HG02981 (cell line): ENCODE measurements at regions not wholly inside any gene's neighbourhood (a gene's known extent, or its start where the extent isn't known, plus 50 kb on each side); places are given as distances from the start of the nearest gene placed in this dataset.
A peak's percentile ranks its signal among the peaks of the same experiment; 100 is the strongest.
"Not testable (repeated sequence)": the region's sequence is repeated elsewhere in the genome, so short reads cannot be mapped to it uniquely, and the experiment has no call there.

ENCODE experiments used
- ATAC-seq: cut with Tn5 transposase; IDR thresholded peaks from one replicate; pipeline ENCODE4 v1.9.1; 2021; ENCODE audit warnings: mild to moderate bottlenecking, moderate library complexity; ENCODE audit not compliant: unreplicated experiment

DNA sequence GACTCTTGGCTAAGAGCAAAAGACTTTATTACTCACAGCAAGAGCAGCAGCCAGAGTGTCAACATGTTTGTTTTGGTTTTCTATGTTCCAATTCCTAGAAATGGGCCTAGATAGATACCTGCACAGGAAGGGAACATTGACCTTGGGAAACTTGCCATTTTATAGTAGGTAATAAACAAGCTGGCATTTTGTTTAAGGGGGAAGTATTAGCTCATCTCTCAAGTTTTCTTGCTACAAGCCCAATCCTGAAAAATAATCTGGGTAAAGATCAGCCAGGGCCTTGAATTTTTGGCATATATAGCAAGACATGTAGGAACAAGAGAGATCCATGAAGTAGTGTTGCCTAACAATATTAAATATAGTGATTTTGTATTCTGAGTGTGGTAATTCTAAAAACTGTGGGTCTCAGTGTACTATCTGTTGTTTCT lies 51.4 kb upstream of the RGL1 start:
- ATAC-seq = no peak

GRCh38 chr1:183744132-183744913 lies 60.6 kb upstream of the RGL1 start:
- ATAC-seq = no peak

- no peak for ATAC-seq
Measured at GRCh38 chr1:183742355-183742754, 62.6 kb upstream of the RGL1 start.

DNA sequence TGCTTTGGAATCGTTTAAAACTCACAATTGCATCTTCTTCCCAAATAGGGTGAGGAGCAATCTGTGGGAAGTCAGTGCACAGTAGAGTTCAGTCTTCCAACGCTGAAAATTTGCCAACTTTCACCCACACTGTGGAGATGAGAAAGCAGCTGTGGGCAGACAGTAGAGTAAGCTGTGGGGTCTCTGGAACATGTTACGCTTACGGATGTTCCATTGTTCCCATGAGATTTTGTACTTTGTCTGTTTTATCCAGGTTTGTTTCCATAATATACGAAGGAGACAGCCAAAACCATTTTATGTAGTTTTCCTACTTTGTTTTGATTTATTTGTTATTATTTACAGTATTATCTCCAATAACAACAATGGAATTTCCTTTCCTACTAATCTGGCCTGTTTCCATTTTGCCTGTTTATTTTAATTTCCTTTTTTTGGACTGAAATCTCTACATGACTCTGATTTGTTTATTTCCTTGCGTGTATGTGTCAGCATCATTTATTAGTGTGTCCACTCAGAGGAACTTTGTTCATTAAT lies 65.1 kb upstream of the RGL1 start:
- ATAC-seq = no peak

DNA sequence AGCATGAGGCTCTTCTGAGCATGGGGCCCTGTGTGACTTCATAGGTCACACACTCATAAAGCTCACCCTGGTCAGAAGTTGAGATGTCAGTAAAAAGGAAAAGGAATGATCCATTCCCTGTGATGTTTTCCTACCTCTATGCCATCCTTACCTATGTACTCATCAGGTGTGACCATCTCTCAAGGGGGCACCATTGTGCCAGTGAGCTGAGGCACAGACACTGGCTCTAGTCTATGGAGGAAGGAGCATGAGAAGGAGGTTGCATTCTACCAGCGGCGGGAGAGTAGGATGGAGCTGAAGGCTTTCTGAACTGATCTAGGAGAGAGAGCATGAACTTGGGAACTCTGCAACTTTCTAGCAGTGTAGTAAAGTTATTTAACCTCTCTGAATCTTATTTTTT lies 65.8 kb upstream of the RGL1 start:
- ATAC-seq = no peak

- ATAC-seq = not testable (repeated sequence)
Measured at GRCh38 chr1:183737916-183738315, 67.0 kb upstream of the RGL1 start.

DNA sequence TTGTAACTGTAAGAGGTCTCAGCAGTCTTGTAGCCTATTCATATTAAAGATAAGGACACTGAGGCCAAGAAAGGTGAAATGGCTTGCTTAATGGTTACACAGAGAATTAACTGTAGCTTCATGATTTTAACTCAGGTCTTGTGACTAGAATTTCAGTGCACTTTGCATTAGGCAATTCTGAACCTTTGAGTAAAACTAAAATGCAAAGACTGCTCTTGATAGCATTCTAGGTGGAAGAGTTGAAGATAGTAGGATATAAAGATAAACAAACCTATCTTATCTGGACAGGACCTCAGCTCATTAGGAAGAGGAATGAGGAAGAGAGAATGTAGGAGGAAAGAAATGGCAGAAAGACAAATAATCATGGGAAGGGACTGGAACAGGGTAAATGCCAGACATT lies 68.6 kb upstream of the RGL1 start:
- no peak for ATAC-seq

GRCh38 chr1:183735069-183735860 lies 69.7 kb upstream of the RGL1 start:
- no peak for ATAC-seq

- no peak for ATAC-seq
Measured at GRCh38 chr1:183734543-183735036, 70.3 kb upstream of the RGL1 start.

DNA sequence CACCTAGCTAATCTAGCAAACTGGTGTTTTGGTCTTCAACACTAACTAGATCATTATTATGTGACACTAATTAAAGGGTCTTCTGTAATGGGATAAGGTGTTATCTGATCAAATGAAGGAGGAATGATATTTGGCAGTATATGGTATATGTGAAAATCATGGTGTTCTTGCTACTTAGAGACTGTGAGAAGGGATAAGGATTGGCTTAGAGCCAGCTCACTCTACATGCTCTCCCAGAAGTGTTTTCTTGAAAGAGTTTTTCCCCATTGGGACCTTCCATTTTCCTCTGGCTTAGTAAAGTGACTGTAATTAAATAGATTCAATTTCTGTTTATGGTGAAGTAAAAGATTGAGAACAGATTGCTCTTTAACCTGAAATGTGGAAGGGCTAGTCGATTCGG lies 71.2 kb upstream of the RGL1 start:
- no peak for ATAC-seq

DNA sequence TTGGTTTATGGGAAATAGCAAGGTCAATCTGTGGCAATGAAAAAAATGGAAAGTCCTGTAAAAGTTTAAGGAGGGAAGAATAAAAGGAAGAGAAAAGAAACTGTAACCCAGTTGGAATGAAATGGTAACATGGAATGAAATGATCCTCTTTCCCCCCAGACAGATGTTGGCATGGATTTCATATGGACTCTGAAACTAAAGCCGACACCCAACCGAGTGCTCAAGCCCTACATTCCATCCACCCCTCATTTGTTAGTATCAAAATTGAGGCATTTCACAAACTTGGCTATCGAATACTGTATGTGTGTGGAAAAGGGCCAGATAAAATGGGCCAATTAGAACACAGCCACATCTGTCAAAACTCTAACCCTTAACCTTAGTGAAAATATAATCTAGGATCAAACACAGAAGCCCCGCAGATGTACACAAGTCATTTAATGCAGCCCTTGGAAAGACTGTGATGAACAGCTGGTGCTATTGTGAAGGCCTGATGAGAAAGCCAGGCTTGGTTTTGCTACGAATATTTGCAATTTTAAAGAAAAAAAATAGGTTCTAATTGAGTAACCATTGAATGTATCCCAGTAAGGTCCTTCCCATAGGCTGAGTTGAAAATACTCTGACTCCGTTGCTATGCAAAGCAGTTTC lies 72.6 kb upstream of the RGL1 start:
- no peak for ATAC-seq

- ATAC-seq = peak; percentile 40
Measured at GRCh38 chr1:183730886-183731573, 73.9 kb upstream of the RGL1 start.

DNA sequence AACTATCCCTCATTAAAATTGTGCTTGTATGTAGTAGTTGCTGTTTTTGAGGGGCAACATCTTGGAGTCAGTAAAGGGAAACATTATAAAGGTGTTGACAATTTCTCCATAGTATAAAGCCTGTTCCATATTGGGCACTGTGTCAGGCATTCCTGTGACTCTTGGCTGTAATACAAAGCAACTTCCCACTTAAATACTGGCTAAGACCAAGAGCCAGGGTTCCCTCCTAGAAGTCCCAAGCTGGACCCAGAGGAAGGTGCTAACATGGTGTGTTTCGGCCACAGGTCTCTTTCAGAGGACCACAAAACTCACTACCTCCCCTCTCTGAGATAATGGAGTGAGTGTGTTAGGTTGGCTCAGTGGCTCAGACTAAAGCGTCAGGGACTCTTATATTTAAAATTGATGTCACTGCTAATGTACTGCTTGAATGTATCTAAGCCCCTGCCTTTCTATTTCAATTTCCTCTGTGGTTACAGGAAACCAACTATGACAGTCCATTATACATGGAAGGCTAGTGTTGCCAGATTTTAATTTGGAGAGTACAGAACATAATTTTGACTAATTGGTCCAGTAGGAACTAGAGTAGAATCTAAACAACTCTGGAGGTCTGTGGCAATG lies 74.7 kb upstream of the RGL1 start:
- peak; percentile 44 for ATAC-seq

DNA sequence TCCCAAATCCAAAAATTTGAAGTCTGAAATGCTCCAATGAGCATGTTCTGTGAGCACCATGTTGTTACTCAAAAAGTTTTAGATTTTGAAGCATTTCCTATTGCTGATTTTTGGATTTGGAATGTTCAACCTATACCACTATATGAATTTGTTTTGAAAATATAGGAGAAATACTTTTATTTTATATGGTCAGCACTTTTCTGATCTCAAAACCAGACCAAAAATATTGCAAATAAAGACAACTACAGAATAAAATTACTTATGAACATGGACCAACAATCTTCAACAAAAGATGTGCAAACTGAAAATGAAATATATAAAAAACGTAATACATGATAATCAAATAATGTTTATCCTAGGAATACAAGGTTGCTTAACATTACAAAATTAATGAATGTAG lies 73.7 kb upstream of the APOBEC4 start:
- no peak for ATAC-seq

GRCh38 chr1:183724350-183725042 lies 71.4 kb upstream of the APOBEC4 start:
- ATAC-seq = no peak

GRCh38 chr1:183723571-183723970 lies 70.5 kb upstream of the APOBEC4 start:
- no peak for ATAC-seq

- no peak for ATAC-seq
Measured at GRCh38 chr1:183721041-183721440, 67.9 kb upstream of the APOBEC4 start.

DNA sequence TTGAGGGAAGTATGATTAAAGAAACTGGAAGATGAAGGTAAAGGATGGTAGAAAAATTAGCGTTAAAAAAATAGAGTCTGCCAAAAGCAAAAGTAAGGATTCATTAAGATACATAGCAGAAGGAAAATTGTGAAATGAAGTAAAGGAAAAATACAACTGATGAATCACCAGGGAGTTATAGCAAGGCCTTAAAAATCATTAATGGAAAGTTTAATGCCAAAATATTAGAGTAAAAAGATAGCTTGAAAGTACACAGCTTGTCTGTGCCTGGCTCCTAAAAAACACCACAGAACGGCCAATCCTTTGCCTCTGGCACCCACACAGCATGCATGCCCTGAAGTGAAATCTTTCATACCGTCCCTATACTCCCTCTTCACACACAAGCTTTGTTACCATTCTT lies 66.9 kb upstream of the APOBEC4 start:
- ATAC-seq = no peak

GRCh38 chr1:183719289-183719688 lies 66.2 kb upstream of the APOBEC4 start:
- no peak for ATAC-seq

GRCh38 chr1:183716286-183716685 lies 63.2 kb upstream of the APOBEC4 start:
- no peak for ATAC-seq
